GM19043 (cell line): ENCODE measurements at regions not wholly inside any gene's neighbourhood (a gene's known extent, or its start where the extent isn't known, plus 50 kb on each side); places are given as distances from the start of the nearest gene placed in this dataset.

Experiments used
- ATAC-seq: cut with Tn5 transposase; IDR thresholded peaks from one replicate; pipeline ENCODE4 v1.9.1; 2021; ENCODE audit warnings: low read depth; ENCODE audit not compliant: unreplicated experiment

GRCh38 chr20:7585126-7585679 lies 355.1 kb downstream of the HAO1 start:
- no peak for ATAC-seq

- no peak for ATAC-seq
These were observed 353.8 kb downstream of the HAO1 start for GRCh38 chr20:7586481-7586880.

- ATAC-seq = no peak
These were observed 351.1 kb downstream of the HAO1 start for GRCh38 chr20:7589164-7589563.

GRCh38 chr20:7596541-7596940 lies 343.7 kb downstream of the HAO1 start:
- no peak for ATAC-seq

- no peak for ATAC-seq
These were observed 338.8 kb downstream of the HAO1 start for GRCh38 chr20:7601431-7601830.

- no peak for ATAC-seq
These were observed 333.3 kb downstream of the HAO1 start for GRCh38 chr20:7606941-7607340.

GRCh38 chr20:7608250-7608649 lies 332.0 kb downstream of the HAO1 start:
- no peak for ATAC-seq

- ATAC-seq = no peak
These were observed 331.0 kb downstream of the HAO1 start for GRCh38 chr20:7609251-7609650.

- ATAC-seq = no peak
These were observed 329.6 kb downstream of the HAO1 start for GRCh38 chr20:7610681-7611080.

- no peak for ATAC-seq
These were observed 322.5 kb downstream of the HAO1 start for GRCh38 chr20:7617797-7618196.

GRCh38 chr20:7622399-7622961 lies 317.8 kb downstream of the HAO1 start:
- no peak for ATAC-seq

GRCh38 chr20:7624886-7625285 lies 315.4 kb downstream of the HAO1 start:
- ATAC-seq = no peak

- no peak for ATAC-seq
These were observed 312.3 kb downstream of the HAO1 start for GRCh38 chr20:7627734-7628663.

- no peak for ATAC-seq
These were observed 310.4 kb downstream of the HAO1 start for GRCh38 chr20:7629880-7630279.

GRCh38 chr20:7637184-7637583 lies 303.1 kb downstream of the HAO1 start:
- no peak for ATAC-seq

GRCh38 chr20:7650086-7650879 lies 290.0 kb downstream of the HAO1 start:
- no peak for ATAC-seq

GRCh38 chr20:7654231-7654630 lies 286.0 kb downstream of the HAO1 start:
- no peak for ATAC-seq

- ATAC-seq = no peak
These were observed 283.4 kb downstream of the HAO1 start for GRCh38 chr20:7656687-7657467.

- no peak for ATAC-seq
These were observed 282.7 kb downstream of the HAO1 start for GRCh38 chr20:7657569-7657968.

GRCh38 chr20:7660165-7660564 lies 280.1 kb downstream of the HAO1 start:
- ATAC-seq = no peak
